Medulla oblongata (tissue), 1 donor: ENCODE measurements at regions not wholly inside any gene's neighbourhood (a gene's known extent, or its start where the extent isn't known, plus 50 kb on each side); places are given as distances from the start of the nearest gene placed in this dataset.

Experiments used
- DNase-seq: peaks from one replicate; pipeline ENCODE4 v3.0.0-alpha.2; 2015; ENCODE audit errors: extremely low spot score

GRCh38 chr13:29905845-29906244, 55.4 kb upstream of the UBL3 start:
- DNase-seq = peak; percentile 71

- DNase-seq = no peak
These were observed 53.6 kb upstream of the UBL3 start for GRCh38 chr13:29903996-29904395.

GRCh38 chr13:29903543-29903942, 53.1 kb upstream of the UBL3 start:
- DNase-seq = no peak

DNA sequence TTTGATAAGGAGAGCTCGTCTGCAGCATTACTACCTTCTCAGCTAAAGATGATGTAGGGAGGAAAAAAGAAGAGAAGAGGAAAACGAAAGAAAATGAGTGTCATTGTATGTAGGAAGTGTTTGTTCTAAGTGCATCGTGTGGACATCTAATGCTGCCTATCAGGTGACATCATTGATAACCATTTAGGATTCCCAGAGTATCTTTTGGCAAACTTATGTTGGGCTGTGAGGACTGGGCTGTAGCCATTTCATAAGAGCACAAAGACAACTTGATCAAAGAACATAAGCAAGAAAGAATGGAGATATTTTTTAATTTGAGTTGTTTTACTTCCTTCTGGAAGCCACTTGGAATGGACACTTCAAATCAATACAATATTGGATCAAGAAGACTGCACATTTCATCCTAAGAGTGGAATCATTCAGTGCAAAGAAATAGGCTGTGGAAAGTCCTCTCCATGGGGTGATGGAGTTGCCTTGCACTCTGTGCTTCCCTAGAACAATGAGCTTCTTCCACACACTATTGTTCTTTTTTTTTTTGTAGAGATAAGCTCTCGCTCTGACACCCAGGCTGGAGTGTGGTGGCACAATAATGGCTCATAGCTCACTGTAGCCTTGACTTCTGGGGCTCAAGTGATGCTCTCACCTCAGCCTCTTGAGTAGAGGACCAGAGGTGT, 52.4 kb upstream of the UBL3 start:
- no peak for DNase-seq

GRCh38 chr13:29901710-29902631, 51.6 kb upstream of the UBL3 start:
- no peak for DNase-seq
